HG02870 (cell line): ENCODE measurements at regions not wholly inside any gene's neighbourhood (a gene's known extent, or its start where the extent isn't known, plus 50 kb on each side); places are given as distances from the start of the nearest gene placed in this dataset.
A peak's percentile ranks its signal among the peaks of the same experiment; 100 is the strongest.

ENCODE experiments used
- ATAC-seq: cut with Tn5 transposase; IDR thresholded peaks from one replicate; pipeline ENCODE4 v1.9.1; 2021; ENCODE audit warnings: mild to moderate bottlenecking, moderate library complexity; ENCODE audit not compliant: unreplicated experiment

GRCh38 chr12:118748478-118749380 lies 232.6 kb upstream of the SRRM4 start:
- ATAC-seq, result no peak

DNA sequence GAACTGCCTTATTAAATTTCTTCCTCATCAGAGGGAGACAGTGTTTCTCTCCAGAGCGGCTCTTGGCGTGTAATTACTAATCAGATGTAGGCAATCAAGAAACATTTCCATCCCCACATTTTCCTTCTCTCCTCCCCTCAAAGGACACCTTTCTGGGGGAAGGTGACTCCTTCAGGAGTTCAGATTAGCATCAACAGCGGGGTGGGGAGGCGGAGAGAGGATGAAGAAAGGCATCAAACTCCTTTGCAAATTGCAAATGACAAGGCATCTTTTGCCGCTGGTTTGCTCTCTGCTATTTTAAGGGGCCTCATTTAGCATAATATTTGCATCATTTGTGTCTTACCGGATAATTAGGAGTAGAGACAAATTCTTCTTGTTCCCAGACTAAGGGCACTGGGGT lies 231.7 kb upstream of the SRRM4 start:
- no peak for ATAC-seq

GRCh38 chr12:118750666-118751065 lies 230.7 kb upstream of the SRRM4 start:
- no peak for ATAC-seq

DNA sequence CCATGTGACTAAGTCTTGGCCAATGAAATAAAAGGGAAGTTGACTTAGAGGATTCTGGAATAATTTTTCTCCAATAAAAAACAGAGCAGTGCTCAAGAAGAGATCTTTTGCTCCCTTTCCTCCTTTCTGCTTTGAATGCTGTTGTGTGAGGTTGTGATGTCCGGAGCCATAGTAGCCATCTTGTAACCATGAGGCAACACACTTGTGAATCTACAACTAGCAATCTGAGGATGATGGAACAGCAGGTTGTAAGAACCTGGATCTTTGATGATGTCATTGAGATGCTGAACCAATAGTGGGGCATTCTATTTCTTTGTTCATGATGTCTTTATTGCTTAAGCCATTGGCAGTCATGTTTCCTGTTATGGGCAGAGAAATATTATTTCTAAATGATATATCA lies 230.0 kb upstream of the SRRM4 start:
- ATAC-seq, result no peak

- no peak for ATAC-seq
Observed at GRCh38 chr12:118760623-118761022, 220.7 kb upstream of the SRRM4 start.

DNA sequence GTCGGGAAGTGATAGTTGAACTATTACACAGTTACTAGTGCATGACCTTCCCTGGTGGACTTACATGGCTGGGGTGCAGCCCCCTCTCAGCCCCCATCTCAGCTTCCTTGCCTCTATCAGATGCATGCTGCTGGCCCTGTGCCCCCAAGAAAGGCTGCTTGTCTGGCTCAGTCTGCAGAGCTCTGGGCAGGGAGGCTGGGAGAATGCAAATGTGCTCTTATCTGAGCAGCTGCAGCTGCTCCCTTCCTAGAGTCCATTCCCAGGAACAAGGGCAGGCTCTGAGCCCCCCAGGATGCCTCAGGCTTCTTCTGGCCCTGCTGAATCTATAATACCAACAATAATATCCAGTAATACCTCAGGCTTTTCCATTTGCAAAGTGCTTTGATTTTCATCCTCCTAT lies 218.1 kb upstream of the SRRM4 start:
- ATAC-seq, result no peak

- ATAC-seq, result no peak
Observed at GRCh38 chr12:118773956-118774723, 207.2 kb upstream of the SRRM4 start.

DNA sequence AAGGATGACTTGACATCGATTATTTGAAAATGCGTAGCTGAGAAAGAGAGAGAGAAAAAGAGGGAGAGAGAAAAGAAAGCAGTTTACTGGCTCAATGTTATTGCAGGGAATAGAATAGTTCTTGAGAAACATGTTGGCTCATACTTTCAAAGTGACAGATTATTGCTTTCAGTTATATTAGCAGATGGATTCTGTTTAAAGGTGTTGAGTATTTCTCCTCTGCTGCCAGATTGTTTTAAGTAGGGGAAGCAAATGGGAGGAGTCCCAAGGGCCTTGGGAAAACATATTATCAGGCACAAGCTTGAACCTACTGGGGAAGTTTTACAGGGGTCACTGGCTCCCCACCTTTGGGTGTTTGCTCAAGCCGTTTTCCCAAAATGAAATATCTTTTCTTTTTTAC lies 203.8 kb upstream of the SRRM4 start:
- ATAC-seq, result no peak

DNA sequence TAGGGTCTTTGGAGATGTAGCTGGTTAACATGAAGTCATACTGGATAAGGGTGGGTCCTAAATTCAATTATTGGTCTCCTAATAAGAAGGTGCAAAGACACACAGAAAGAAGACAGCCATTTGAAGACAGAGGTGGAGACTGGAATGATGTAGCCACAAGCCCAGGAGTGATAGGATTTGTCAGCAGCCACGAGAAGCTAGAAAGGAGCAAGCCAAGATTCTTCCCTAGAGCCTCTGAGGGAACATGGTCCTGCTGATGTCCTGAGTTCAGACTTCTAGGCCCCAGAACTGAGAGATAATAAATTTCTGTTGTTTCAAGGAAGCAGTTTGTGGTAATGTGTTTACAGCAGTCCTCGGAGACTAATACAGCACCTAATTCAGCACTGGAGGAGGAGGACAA lies 203.3 kb upstream of the SRRM4 start:
- no peak for ATAC-seq

DNA sequence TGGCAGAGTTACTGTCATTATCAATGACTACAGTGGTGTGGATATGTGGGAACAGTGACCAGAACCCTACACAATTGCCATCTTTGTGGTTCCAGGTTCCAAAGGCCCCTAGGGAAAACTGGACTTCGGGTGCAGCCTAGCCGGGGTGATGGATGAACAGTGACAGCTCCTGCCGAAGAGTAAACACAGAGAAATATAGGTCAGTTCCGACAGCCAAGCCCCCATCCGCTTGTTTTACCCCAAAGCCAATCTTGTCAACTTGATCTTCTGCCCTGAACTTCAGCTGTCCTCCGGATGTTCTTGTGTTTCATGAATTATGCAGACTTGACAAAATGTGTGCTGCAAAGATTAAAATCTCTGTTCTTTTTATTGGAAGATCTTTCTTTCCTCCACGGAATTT lies 200.4 kb upstream of the SRRM4 start:
- ATAC-seq, result no peak

DNA sequence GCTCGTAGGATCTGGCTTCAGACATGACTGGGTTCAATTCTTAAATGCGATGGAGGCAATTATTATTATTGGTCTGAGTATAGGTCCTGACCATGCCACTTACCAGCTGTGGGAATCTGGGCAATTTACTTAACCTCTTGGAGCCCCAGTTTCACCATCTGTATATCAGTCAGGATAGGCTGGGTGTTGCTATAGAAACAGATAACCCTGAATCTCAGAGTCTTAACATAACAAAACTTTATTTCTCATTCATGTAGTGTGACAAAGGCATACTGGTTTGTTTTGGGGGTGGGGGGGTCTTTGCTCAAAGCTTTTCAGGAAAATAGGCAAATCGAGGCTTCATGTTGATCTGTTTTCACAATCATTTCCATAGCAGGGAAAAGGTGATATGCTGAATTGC lies 199.6 kb upstream of the SRRM4 start:
- ATAC-seq, result no peak

DNA sequence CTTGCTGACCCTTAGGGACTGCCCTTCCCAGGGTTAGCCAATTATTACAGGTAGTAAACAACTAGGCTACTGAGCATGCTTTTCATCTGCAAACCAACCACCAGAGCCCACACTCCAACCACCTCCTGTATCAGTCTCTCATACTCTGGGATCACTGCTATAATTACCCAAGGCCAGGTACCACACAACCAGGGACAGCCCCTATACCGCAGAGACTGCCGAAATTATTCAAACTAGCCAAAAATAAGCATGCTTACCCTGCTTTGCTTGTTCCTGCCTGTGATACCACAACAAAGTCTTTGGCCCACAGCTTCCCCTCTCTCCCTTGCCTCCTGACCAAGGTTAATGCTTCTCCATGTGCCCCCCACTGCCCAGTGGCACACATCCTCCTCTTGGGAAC lies 197.6 kb upstream of the SRRM4 start:
- ATAC-seq, result peak; percentile 51

DNA sequence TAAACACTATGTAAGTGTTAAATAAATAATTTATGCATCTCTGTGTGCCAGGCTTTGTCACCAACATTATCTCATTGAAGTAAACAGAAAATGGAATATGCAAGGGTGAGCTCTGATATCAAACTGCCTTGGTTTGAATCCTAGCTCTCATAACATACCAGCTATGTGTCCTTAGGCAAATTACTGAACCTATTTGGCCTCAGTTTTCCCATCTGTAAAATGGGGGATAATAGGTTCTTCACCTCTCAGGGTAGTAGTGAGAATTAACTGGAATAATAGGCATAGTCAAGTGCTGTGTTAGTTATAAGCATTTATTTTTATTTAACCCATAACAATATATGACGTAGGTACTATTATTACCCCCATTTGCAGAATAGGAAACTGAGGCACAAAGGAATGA lies 190.8 kb upstream of the SRRM4 start:
- ATAC-seq, result no peak

- ATAC-seq, result no peak
Observed at GRCh38 chr12:118813778-118814357, 167.5 kb upstream of the SRRM4 start.

DNA sequence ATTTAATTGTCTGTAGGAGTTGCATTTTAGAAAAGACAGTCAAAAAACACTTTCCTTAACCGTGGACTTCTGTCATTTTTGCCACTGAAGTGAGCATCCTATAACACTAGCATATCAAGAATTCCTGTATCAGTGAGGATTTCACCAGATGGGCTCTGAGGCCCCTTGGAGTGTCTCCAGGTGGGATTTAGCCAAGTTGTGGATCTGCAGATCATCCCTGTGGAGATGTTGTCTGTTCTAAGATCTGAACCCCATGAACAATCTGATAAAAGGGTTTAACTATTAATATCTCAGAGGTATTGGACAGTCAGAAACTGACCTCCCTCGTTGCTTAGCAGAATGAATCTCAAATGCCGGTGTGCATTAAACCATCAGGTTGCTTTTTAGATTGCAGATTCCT lies 165.0 kb upstream of the SRRM4 start:
- no peak for ATAC-seq

GRCh38 chr12:118821386-118821925 lies 159.9 kb upstream of the SRRM4 start:
- no peak for ATAC-seq

DNA sequence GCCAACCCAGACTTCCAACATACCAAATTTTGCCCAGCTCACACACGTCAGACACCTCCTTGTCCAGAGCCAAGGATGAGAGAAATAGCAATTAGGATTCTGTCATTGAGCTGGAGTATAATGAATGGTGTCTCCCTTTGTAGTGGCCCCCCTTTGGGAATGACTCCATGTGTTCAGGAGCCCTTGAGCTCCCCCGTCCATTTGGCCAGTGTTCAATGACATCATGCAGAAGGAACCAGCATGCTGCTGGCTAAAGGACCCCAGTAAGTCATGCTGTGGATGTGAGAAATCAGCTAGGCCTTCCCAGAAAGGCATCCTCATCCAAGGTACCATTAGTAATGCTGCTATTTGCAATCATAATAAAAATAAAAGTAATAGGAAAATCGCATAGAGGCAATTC lies 158.8 kb upstream of the SRRM4 start:
- no peak for ATAC-seq

DNA sequence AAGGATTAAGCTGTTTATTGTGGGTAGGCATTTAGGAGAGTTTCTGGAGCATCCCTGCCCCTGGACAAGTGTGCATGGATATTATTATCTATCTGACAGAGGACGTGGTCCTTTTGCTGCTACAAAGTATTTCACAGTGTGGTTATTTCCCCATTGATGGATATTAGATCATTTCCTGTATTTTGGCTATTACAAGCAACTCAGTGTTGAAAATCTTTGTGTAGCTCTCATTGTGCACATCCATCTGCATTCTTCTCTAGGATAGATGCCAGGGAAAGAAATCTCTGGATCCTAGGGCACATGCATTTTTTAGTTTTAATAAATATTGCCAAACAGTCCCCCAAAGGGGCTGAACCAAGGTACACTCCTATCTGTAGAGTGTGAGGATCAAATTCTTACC lies 154.3 kb upstream of the SRRM4 start:
- ATAC-seq, result no peak

DNA sequence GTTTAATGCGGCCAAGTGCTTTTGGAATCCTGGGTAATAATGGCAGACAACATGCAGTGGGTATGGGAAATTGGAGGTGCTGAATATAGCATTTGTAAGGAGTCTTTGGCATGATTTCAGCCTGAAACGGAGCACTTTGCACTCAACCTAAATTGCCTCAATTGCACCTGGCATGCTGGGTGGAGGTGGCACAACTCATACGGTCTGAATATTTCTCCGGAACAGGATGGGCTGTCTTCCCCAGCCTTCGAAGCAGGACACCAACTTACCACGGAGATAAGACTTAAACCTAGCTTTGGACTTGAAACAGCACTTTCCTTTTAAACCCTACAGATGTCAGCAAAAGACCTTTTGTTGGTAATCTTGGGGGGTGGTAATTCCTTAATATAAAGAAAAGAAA lies 153.7 kb upstream of the SRRM4 start:
- no peak for ATAC-seq

DNA sequence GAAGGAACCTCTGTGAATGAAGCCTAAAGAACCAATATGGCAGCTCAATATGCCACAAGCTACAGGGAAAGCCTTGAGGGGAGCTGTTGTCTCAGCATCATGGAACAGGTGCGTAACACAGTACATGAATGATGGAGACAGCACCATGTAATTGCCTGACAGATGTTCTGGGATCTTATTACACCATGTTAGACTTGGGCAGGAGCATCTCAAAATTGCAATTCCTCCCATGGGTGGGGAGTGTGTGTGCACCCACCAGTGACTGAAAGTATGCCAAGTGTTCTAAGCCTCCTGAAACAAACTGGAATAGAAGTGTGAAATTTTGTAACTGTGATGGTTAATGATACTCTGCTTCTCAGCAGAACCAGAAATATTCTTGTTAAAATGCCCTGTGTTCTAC lies 151.0 kb upstream of the SRRM4 start:
- no peak for ATAC-seq

- no peak for ATAC-seq
Observed at GRCh38 chr12:118835926-118836325, 145.4 kb upstream of the SRRM4 start.

DNA sequence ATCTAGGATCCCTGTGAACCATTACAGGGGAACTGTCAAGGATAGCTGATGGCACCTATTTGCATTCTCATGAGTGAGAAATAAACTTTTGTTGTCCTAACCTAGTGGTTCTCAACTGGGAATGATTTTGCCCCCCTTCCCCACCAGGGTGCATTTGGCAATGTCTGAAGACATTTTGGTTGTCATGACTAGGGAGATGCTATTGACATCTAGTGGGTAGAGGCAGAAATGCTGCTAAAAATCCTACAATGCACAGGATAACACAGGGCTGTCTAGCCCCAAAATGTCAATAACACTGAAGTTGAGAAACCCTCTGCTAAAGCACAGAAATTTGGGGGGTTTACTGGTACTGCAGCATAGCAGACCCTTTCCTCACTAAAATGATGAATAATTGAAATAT lies 140.9 kb upstream of the SRRM4 start:
- no peak for ATAC-seq
